NCI-H146 (cell line): ENCODE measurements at regions not wholly inside any gene's neighbourhood (a gene's known extent, or its start where the extent isn't known, plus 50 kb on each side); places are given as distances from the start of the nearest gene placed in this dataset.

ENCODE experiments used
- DNase-seq: peaks from one replicate; lab custom pipeline; 2025; lab: John Stamatoyannopoulos, UW

- no peak for DNase-seq
These were observed 372.1 kb downstream of the UQCRFS1 start for GRCh38 chr19:28840891-28841290.

GRCh38 chr19:28839455-28839854 lies 373.5 kb downstream of the UQCRFS1 start:
- no peak for DNase-seq

DNA sequence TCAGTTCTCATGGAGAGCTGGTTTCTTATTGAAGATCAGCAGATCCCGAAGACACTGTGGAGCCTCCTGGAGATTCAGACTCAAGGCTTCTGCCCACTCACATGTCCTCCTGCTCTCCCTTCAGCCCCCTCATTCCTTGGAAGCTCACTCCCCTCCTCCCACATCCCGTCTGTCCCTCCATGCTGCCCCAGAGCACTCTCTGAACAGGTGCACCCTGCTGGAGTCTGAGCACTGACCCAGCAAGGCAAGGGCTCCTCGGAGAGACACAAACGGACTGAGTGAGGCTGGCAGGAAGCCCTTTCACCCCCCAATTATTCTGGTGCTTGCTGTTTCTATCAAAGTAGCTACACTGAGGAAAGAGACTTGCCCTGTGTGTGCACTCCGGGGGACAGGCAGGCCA lies 374.0 kb downstream of the UQCRFS1 start:
- no peak for DNase-seq

- no peak for DNase-seq
These were observed 376.5 kb downstream of the UQCRFS1 start for GRCh38 chr19:28836421-28836820.

GRCh38 chr19:28834996-28835395 lies 378.0 kb downstream of the UQCRFS1 start:
- DNase-seq: no peak

DNA sequence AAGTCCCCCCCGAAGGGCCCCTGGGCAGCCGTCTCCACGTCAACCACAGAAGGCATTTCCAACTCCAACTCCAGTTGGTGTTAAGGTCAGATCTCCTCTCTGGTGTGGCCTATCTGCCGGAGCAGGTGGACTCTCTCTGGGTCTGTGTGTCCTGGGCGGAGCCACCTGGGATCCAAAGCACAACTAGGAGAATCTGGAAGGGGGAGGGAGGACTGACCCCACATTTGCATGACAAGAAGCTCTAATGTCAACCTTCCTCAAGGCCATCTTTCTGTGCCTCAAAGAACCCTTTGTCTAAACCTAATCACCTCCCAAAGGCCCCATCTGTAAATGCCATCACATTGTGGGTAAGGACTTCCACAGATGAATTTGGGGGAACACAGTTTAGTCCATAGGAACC lies 381.5 kb downstream of the UQCRFS1 start:
- DNase-seq: no peak

DNA sequence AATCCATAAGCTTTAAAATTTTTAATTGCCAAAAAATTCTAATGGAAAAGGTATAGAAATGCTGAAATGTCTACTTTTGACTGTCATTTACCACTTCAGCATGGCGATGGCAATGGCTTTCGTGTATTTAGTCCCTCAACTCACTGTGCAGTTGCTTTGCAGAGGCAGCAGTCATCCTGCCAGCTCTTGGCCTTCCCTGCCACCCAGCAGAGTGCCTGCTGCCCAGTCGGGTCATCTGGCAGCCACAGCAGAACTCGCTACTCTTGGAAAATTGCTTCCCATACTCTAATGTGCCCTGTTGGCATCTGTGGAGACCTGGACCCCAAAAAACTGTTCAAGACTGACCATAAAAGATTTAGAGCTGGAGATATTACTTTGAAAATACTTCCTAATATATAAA lies 383.2 kb downstream of the UQCRFS1 start:
- no peak for DNase-seq

- DNase-seq: no peak
These were observed 383.6 kb downstream of the UQCRFS1 start for GRCh38 chr19:28829359-28829758.

- DNase-seq: no peak
These were observed 384.6 kb downstream of the UQCRFS1 start for GRCh38 chr19:28828276-28828870.

GRCh38 chr19:28827382-28827781 lies 385.6 kb downstream of the UQCRFS1 start:
- no peak for DNase-seq

DNA sequence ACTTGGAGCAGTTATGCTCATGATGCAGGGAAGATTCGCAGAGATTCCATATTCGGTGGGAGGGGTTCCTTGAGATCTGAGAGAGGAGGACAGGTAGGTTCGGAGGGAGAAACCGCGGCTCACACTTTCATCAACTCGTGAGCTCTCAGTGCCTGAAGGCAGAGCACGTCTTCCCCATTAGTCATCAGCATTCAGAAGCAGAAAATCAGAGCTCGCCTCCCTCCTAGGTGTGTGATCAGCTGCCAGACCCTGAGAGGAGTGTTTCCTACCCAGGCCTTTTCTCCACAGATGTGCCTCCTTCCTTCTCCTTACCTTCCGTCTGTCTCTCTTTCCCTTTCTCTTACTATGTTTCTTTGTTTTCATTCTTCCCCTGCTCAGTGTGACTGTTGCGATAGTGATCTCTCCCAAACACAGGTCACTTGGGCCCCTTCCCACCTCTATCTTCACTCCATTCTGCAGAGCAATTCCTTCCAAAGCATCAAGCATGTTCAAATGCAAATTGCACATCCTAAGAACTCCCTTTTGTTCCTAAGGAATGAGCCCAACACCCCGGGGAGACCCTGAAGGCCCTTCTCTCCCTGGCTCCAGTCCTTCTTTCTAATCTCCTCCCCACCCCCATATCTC lies 389.5 kb downstream of the UQCRFS1 start:
- DNase-seq: no peak

- DNase-seq: no peak
These were observed 392.7 kb downstream of the UQCRFS1 start for GRCh38 chr19:28820289-28820688.

DNA sequence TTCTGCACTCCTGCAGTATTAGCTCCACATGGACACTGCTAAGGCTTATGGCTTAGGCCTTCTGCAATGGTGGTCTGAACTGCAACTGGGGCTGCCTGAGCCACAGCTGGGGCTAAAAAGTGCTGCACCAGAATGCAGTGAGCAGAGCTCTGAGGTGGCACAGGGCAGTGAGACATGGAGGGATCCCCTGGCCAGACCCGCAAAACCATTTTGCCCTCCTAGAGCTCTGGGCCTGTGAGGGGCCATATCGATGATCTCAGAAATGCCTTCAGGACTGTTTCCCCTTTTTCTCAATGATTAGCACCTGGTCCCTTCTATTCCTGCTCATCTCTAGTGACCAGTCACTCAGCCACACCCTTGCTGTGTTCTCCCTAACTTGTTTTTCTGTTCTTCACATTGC lies 397.7 kb downstream of the UQCRFS1 start:
- no peak for DNase-seq

DNA sequence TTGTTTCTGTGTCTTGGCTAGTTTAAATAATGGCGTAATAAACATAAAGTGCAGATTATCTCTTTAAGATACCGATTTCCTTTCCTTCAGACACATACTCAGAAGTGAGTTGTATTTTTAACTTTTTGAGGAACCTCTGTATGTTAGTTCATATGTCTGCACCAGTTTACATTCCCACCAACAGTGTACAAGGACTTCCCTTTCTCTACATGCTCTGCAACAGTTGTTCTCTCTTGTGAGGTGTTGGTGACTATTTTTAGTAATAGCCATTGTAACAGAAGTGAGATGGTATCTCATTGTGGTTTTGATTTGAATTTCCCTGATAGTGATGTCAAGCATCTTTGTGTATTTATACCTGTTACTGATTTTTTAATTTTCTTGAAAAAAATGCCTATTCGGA lies 418.6 kb downstream of the UQCRFS1 start:
- DNase-seq: no peak

GRCh38 chr19:28793391-28794168 lies 419.4 kb downstream of the UQCRFS1 start:
- no peak for DNase-seq

DNA sequence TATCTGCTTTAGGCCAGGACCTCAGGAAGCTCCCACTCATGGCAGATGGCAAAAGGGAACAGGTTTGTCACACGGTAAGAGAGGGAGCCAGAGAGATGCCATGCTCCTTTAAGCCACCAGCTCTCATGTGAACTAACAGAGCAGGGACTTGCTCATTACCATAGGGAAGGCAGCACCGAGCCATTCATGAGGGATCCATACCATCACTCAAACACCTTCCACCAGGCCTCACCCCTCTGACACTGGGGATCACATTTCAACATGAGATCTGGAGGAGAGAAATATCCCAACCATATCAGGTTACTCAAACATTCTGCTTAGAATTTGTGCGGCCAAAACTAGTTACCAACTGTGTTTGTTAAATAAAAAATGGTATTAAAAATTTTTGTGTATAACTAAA lies 427.0 kb downstream of the UQCRFS1 start:
- no peak for DNase-seq

GRCh38 chr19:28764066-28764465 lies 448.9 kb downstream of the UQCRFS1 start:
- DNase-seq: no peak

GRCh38 chr19:28746478-28746877 lies 466.5 kb downstream of the UQCRFS1 start:
- DNase-seq: no peak

- no peak for DNase-seq
These were observed 468.0 kb downstream of the UQCRFS1 start for GRCh38 chr19:28744943-28745342.

- no peak for DNase-seq
These were observed 468.9 kb downstream of the UQCRFS1 start for GRCh38 chr19:28744014-28744413.

DNA sequence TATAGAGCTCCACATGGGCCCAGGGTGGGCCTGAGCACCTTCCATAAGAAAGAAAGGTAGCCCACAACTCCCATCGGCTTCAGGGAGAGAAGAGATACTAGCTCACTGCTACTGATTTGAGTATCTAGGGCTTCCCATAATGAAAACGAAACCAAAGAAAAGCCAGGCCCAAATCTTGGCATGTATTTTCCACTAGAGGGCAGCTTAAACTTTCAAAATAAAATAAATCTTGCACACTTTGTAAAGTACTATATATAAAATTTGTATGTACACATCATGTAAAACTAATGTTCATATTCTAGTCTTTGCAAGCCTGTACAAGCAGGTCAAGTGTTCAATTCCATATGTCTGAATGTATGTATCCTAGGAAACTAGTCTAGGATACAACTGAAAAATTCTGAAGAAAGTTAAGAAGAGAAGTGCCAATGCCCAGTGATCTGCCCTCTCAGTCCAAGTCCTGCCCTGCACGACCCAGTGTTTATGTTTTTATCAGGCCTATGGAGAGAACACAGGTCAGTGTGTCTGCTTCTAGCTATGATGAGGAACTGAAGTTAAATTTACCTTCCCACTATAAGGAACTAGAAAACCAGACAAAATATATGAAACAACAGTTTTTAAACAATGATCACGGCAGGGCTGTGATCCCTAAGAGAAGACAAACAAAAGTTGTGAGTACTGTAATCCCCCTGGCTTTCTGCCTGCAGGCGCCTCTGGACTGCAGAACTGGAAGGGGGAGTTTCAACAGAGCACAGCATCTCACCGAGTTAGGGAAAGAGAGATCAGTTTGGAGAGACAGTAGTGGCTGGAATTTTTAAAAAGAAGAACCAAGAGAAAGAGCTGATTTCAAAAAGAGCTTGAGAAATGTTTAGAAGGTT lies 475.7 kb downstream of the UQCRFS1 start:
- DNase-seq: no peak

GRCh38 chr19:28736528-28736927 lies 476.4 kb downstream of the UQCRFS1 start:
- no peak for DNase-seq
